GM19372 (cell line): ENCODE measurements at regions not wholly inside any gene's neighbourhood (a gene's known extent, or its start where the extent isn't known, plus 50 kb on each side); places are given as distances from the start of the nearest gene placed in this dataset.
"Not testable (repeated sequence)": the region's sequence is repeated elsewhere in the genome, so short reads cannot be mapped to it uniquely, and the experiment has no call there.

ENCODE experiments used
- ATAC-seq: cut with Tn5 transposase; IDR thresholded peaks from one replicate; pipeline ENCODE4 v1.9.1; 2021; ENCODE audit warnings: mild to moderate bottlenecking, low read depth, moderate library complexity; ENCODE audit not compliant: unreplicated experiment

- no peak for ATAC-seq
These were observed 904.3 kb downstream of the DIAPH3 start for GRCh38 chr13:59259165-59260000.

- ATAC-seq = no peak
These were observed 901.7 kb downstream of the DIAPH3 start for GRCh38 chr13:59261928-59262488.

- no peak for ATAC-seq
These were observed 900.2 kb downstream of the DIAPH3 start for GRCh38 chr13:59263531-59263930.

GRCh38 chr13:59266478-59267063, 897.2 kb downstream of the DIAPH3 start:
- no peak for ATAC-seq

GRCh38 chr13:59269476-59269875, 894.3 kb downstream of the DIAPH3 start:
- ATAC-seq = no peak

GRCh38 chr13:59270327-59270726, 893.4 kb downstream of the DIAPH3 start:
- no peak for ATAC-seq

GRCh38 chr13:59274958-59275727, 888.6 kb downstream of the DIAPH3 start:
- no peak for ATAC-seq

- no peak for ATAC-seq
These were observed 887.3 kb downstream of the DIAPH3 start for GRCh38 chr13:59276436-59276835.

GRCh38 chr13:59277106-59277505, 886.6 kb downstream of the DIAPH3 start:
- ATAC-seq = no peak

- no peak for ATAC-seq
These were observed 884.7 kb downstream of the DIAPH3 start for GRCh38 chr13:59279028-59279427.

GRCh38 chr13:59279576-59279975, 884.2 kb downstream of the DIAPH3 start:
- no peak for ATAC-seq

- no peak for ATAC-seq
These were observed 883.4 kb downstream of the DIAPH3 start for GRCh38 chr13:59280297-59280696.

- no peak for ATAC-seq
These were observed 882.3 kb downstream of the DIAPH3 start for GRCh38 chr13:59281453-59281852.

GRCh38 chr13:59292240-59292639, 871.5 kb downstream of the DIAPH3 start:
- ATAC-seq = not testable (repeated sequence)

GRCh38 chr13:59299584-59299983, 864.1 kb downstream of the DIAPH3 start:
- no peak for ATAC-seq

GRCh38 chr13:59300355-59301173, 863.2 kb downstream of the DIAPH3 start:
- no peak for ATAC-seq

GRCh38 chr13:59301174-59301567, 862.6 kb downstream of the DIAPH3 start:
- ATAC-seq = no peak

- no peak for ATAC-seq
These were observed 860.3 kb downstream of the DIAPH3 start for GRCh38 chr13:59303433-59303832.

GRCh38 chr13:59304596-59304995, 859.1 kb downstream of the DIAPH3 start:
- ATAC-seq = no peak

GRCh38 chr13:59305896-59306295, 857.8 kb downstream of the DIAPH3 start:
- no peak for ATAC-seq
